Stimulated activated memory B cell treated with anti-CD40 and anti-IgM and Interleukin-4, amounts not matched to agents 10 μg/mL and 1 μg/mL and 100 μg/mL, for 72 hours (primary cell): ENCODE measurements at regions not wholly inside any gene's neighbourhood (a gene's known extent, or its start where the extent isn't known, plus 50 kb on each side); places are given as distances from the start of the nearest gene placed in this dataset.

Source experiments
- ATAC-seq: fragments of 150-1000 bp; cut with Tn5 transposase; 2 replicates; pipeline ENCODE4 v1.10.0; 2021
- H3K27ac Mint-ChIP-seq: one replicate; pipeline ENCODE4 v1.8.0; 2022; ENCODE audit warnings: mild to moderate bottlenecking, mixed read lengths
- H3K27me3 Mint-ChIP-seq: one replicate; pipeline ENCODE4 v1.8.0; 2022; ENCODE audit warnings: mixed read lengths
- H3K36me3 Mint-ChIP-seq: one replicate; pipeline ENCODE4 v1.8.0; 2022; ENCODE audit warnings: mixed read lengths
- H3K4me1 Mint-ChIP-seq: one replicate; pipeline ENCODE4 v1.8.0; 2022; ENCODE audit warnings: mixed read lengths
- H3K4me3 Mint-ChIP-seq: one replicate; pipeline ENCODE4 v1.8.0; 2022; ENCODE audit warnings: mild to moderate bottlenecking, moderate library complexity, mixed read lengths
- H3K9me3 Mint-ChIP-seq: one replicate; pipeline ENCODE4 v1.8.0; 2022; ENCODE audit warnings: mixed read lengths

DNA sequence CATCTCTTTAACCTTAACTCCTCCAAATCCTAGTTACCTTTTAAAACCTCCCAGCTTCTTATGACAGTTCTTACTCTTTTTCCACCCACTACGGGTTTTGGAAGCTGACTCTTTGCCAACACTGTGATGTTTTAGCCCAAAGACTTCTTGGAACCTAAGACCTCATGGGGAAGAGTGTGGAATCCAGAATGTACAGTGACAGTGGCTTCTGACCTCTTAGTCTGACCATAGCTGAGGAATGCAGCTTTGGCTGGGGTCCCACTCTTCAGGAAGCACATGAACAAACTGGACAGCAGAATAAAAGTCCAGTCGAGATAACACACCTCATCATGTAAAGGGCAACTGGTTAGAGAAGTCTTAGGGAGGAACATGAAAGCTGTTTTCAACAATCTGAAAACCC, 161.1 kb upstream of the PKDCC start:
- H3K9me3 Mint-ChIP-seq: peaks cover 3% of the 10 kb centered on the region
- peaks cover 59% of the 10 kb centered on the region for H3K27me3 Mint-ChIP-seq
- no peak for ATAC-seq
- H3K36me3 Mint-ChIP-seq: no peaks in the 10 kb centered on the region
- H3K4me1 Mint-ChIP-seq: no peaks in the 10 kb centered on the region
- H3K4me3 Mint-ChIP-seq: no peak overlapping the region
- H3K27ac Mint-ChIP-seq: no peak overlapping the region

DNA sequence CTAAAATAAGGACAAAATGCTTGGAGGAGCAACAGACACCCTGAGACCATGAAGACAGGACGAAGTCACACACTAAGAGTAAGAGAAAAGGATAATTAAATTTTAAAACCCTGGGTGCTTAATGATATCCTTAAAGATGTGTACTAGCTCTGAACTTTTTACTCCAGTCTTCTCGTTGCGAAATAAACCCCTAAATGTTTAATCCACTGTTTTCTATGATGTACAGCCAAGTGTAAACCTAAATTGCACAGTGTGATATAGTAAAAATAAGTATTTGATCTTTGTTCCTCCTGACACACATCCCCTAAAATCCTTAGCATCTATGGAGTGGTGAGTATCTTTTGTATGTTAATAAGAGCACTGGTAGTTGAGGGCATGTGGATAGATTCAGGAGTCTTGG, 157.5 kb upstream of the PKDCC start:
- peaks cover 3% of the 10 kb centered on the region for H3K9me3 Mint-ChIP-seq
- peaks cover 62% of the 10 kb centered on the region for H3K27me3 Mint-ChIP-seq
- H3K27ac Mint-ChIP-seq: no peak overlapping the region
- H3K36me3 Mint-ChIP-seq: no peaks in the 10 kb centered on the region
- ATAC-seq: no peak
- no peak overlapping the region for H3K4me3 Mint-ChIP-seq
- no peaks in the 10 kb centered on the region for H3K4me1 Mint-ChIP-seq

DNA sequence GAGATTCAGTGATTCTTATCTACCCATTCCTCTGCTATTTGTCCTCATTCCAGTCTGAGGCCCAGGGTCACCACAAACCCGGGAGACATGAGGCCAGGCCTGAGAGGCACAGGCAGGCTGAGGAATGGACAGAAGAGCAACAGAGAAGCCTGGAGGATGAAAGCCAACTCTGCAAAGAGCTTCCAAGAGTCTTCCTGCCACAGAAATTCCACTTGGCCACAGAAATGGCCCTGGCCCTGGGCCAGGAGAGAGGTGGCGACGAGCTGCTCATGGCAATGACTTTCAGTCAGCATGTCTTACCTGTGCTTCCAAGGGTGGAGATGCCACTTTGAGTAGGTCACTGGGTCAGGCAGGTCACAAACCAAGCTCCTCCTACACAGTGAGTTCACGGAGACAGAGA, 155.3 kb upstream of the PKDCC start:
- Mint-ChIP-seq H3K27me3 (peaks cover 57% of the 10 kb centered on the region), H3K9me3 (peaks cover 3% of the 10 kb centered on the region), H3K27ac (no peak overlapping the region), H3K4me1 (no peaks in the 10 kb centered on the region), H3K4me3 (no peak overlapping the region), H3K36me3 (no peaks in the 10 kb centered on the region)
- no peak for ATAC-seq

DNA sequence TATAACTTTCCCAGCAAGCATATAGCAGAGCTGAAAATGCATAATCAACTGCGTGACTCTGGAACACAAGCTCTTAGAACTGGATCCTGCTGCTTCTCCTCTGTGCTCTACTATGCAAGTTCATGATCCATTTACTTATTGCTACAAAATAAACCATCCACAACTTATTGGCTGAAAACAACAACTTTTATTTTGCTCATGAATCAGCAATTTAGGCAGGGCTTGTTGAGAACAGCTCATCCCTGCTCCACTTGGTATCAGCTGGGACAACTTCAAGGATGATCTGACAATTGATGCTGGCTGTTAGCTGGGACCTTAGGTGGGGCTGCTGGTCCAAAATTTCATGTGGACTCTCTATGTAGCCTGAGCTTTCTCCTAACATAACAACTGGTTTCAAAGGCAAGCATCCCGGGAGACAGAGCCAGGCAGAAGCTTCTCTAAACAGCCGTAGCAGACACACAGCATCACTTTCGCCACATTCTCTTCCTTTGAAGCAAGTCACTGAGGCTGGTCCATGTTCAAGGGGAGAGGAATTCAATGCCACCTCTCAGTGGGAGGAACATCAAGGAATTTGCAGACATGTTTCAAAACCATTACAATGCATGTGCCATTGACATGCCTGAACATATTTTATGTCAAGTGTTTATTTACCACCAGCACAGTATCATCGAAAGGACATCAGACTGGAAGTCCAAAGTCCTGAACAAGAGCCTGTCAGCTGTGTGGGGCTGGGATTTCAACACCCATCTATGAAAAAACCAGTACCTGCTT, 153.1 kb upstream of the PKDCC start:
- H3K36me3 Mint-ChIP-seq: no peaks in the 10 kb centered on the region
- no peak overlapping the region for H3K4me3 Mint-ChIP-seq
- H3K9me3 Mint-ChIP-seq: no peaks in the 10 kb centered on the region
- peaks cover 44% of the 10 kb centered on the region for H3K27me3 Mint-ChIP-seq
- no peaks in the 10 kb centered on the region for H3K4me1 Mint-ChIP-seq
- ATAC-seq: no peak
- H3K27ac Mint-ChIP-seq: no peak overlapping the region

DNA sequence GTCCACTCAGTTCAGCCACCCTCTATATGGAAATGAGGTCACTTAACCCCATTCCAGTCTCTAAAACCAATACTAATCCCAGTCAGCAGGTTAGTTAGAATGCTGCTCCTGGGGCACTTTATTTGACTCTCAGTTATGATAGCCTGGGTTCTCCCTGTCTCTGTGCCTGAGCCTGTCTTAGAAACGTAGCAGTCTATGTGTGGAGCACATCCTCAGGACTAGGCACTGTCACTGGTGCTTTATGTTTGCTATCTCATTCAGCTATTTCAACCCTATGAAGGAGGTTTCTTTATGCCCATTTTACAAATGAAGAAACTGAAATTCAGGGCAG, 152.5 kb upstream of the PKDCC start:
- peaks cover 44% of the 10 kb centered on the region for H3K27me3 Mint-ChIP-seq
- H3K4me1 Mint-ChIP-seq: no peaks in the 10 kb centered on the region
- no peaks in the 10 kb centered on the region for H3K36me3 Mint-ChIP-seq
- no peak overlapping the region for H3K27ac Mint-ChIP-seq
- no peak for ATAC-seq
- H3K4me3 Mint-ChIP-seq: no peak overlapping the region
- no peaks in the 10 kb centered on the region for H3K9me3 Mint-ChIP-seq

DNA sequence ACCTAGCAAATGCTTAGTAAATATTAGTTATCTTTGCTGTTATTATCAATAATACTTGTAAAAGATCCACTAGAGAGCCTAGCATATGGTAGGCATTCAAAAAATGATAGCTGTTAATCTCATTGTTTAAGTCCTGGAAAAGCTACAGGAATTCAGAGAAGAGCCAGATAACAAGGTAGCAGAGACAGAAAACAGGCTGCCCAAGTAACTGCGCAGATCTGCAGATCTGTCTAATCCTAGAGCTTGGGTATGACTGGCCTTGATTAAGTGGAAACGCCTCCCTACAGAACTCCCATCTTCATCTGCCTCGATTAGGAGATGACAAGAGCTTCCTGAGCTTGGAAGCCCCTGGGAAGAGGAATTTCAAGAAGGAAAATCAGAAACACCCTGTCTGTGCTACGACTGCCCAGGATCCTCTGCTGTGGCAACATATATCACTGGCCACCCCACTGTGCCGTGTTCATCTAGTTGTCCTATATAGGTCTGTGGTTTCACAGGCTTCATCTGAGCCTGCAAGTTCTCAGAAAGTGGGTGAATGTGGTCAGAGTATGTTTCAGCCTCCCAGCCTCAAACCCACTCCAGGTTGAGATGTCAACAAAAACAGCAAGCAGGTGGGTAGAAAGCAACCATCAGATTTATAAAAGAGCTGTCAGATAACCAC, 151.5 kb upstream of the PKDCC start:
- Mint-ChIP-seq H3K27ac (no peak overlapping the region), H3K9me3 (no peaks in the 10 kb centered on the region), H3K27me3 (peaks cover 34% of the 10 kb centered on the region), H3K36me3 (no peaks in the 10 kb centered on the region), H3K4me1 (no peaks in the 10 kb centered on the region), H3K4me3 (no peak overlapping the region)
- ATAC-seq: peak; percentile 42

DNA sequence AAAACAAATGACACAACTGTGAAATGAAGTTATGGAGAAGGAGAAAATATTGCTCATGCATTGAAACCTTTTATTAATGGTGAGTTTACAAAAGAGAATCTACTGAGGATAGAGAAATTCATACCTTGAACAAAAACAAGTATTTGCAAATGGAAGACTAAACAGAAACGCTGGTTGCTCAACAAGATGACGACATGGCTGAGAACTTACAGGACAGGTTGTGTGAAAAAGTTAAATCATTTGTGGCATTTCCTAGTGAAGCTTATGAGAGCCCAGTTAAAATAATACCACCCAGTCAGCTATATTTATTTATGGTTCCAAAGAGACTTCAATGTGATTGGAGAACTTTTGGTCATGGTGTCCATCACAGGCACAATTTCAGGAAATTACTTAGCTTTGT, 148.6 kb upstream of the PKDCC start:
- H3K4me3 Mint-ChIP-seq: no peak overlapping the region
- H3K27me3 Mint-ChIP-seq: peaks cover 12% of the 10 kb centered on the region
- ATAC-seq: no peak
- H3K4me1 Mint-ChIP-seq: no peaks in the 10 kb centered on the region
- no peaks in the 10 kb centered on the region for H3K36me3 Mint-ChIP-seq
- no peaks in the 10 kb centered on the region for H3K9me3 Mint-ChIP-seq
- no peak overlapping the region for H3K27ac Mint-ChIP-seq

DNA sequence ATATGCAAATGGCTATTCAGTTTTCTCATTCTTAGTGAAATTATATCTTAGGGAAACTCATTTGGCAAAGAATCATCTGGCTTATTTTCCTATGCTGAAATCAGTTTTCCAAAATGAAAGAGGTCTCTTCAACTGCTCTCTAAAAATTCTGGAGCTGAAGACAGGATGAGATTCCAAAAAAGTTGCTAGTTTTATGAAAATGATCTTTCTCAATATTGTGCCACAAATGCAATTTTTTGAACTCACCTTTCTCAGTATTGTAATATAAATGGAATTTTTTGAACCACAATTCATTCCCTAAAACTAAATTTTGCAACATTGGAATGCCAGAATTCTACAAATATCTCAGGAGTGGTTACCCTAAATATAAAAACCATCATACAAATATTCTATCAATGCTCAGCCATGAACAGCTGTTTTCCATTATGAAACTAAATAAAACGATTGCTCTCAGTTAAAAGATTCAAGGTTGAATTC, 147.7 kb upstream of the PKDCC start:
- Mint-ChIP-seq H3K27me3 (peaks cover 12% of the 10 kb centered on the region), H3K27ac (no peak overlapping the region), H3K36me3 (no peaks in the 10 kb centered on the region), H3K9me3 (no peaks in the 10 kb centered on the region), H3K4me1 (no peaks in the 10 kb centered on the region), H3K4me3 (no peak overlapping the region)
- no peak for ATAC-seq

DNA sequence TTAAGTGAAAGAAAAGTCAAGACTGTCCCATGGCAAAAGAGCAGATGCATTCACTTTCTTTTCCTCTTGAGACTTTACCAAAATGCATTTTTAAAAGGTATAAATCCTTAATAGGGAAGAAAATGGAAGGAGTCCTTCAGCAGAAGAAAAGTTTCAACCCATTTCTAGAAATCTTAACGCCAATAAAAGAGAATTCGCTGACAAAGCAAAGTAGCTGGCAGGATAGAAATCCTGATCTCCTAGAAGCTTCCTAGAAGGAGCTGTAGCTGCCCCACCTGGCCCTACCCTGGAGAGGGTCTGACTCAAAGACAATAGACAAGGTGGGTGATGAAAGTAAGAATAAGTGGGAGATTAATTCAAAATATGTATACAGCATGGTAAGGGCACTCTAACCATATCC, 144.9 kb upstream of the PKDCC start:
- Mint-ChIP-seq H3K4me1 (no peaks in the 10 kb centered on the region), H3K27me3 (peaks cover 21% of the 10 kb centered on the region), H3K27ac (no peak overlapping the region), H3K4me3 (no peak overlapping the region), H3K36me3 (no peaks in the 10 kb centered on the region), H3K9me3 (no peaks in the 10 kb centered on the region)
- no peak for ATAC-seq

DNA sequence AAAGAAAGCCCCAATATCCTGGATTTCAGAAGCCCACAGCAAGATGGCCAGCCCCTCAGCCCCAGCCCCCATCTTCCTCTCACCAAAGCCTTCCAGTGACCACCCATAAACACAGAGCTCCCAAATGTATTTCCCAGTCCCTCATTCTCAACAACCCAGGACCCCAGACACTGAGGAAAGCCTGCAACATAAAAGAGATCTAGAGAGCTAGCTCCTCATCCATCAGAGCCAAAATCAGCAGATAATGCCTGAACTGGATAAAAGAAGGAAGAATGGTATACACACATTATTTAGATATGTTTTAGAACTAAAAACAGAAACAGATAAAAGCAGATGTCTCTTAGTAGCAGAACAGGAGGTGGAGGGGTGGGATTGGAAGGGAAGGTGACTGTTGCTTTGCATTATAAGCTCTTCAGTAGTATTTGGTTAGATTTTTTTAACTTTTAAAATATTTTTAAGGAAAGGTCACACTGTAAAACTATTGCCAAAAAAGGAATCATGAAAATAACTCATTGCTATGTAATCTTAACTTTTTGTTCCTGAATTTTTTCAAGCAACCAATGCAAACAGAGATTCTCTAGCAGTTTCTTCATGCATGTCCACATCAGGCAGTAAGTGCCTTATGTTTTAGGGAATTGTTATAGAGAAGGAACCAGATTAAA, 144.2 kb upstream of the PKDCC start:
- Mint-ChIP-seq H3K36me3 (no peaks in the 10 kb centered on the region), H3K27me3 (peaks cover 21% of the 10 kb centered on the region)

DNA sequence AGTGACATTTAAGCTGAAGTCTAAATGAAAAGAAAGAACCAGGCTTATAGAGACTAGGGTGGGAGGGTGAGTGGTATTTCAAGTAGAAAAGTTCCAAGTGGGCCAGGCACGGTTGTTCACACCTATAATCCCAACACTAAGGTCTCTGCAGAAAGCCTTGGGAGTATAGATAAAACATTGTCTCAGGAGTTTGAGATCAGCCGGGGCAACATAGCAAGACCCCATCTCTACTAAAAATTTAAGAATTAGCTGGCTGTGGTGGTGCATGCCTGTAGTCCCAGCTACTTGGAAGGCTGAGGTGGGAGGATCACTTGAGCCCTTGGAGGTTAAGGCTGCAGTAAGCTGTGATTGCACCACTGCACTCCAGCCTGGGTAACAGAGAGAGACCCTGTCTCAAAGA, 143.4 kb upstream of the PKDCC start:
- no peaks in the 10 kb centered on the region for H3K4me1 Mint-ChIP-seq
- ATAC-seq: no peak
- H3K4me3 Mint-ChIP-seq: no peak overlapping the region
- H3K27ac Mint-ChIP-seq: no peak overlapping the region
- no peaks in the 10 kb centered on the region for H3K9me3 Mint-ChIP-seq
- H3K36me3 Mint-ChIP-seq: no peaks in the 10 kb centered on the region
- H3K27me3 Mint-ChIP-seq: peaks cover 21% of the 10 kb centered on the region

More for the DNA sequence above, 144.2 kb upstream of the PKDCC start:
- Mint-ChIP-seq H3K4me3 (no peak overlapping the region), H3K9me3 (no peaks in the 10 kb centered on the region), H3K4me1 (no peaks in the 10 kb centered on the region), H3K27ac (no peak overlapping the region)
- no peak for ATAC-seq

DNA sequence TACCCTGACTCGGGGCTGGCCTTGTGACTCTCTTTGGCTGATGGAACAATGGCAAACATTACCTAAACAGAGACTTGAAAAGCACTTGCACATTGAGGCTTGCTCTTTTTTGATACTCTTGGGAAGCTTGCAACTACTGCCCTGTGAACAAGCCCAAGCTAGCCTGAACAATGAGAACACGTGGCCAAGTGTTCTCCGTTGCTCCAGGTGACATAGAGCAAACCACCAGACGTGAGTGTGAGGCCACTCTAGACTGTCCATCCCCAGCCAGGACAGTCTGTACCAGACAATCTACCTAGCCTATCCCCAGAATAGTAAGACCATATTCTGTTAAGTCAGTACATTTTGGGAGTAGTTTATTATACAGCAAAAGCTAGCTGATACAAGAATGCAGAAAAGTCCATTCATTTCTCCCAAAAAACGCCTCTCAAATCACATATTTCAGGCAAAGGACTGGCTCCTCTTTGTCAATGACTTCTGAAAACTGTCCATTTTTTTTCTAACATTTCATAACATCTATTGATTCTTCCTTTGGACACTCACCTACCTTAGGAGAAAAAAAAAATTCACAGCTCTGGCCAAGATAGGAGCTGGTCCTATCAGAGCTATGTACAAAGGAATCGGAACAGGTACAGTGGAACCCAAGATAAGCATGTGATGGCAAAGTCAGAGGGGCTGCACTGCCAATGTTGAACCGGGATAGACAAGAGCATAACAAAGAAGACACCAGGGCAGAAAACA, 142.1 kb upstream of the PKDCC start:
- Mint-ChIP-seq H3K27ac (no peak overlapping the region), H3K27me3 (peaks cover 21% of the 10 kb centered on the region), H3K4me1 (no peaks in the 10 kb centered on the region), H3K9me3 (no peaks in the 10 kb centered on the region), H3K36me3 (no peaks in the 10 kb centered on the region), H3K4me3 (no peak overlapping the region)
- ATAC-seq: peak; percentile 34

DNA sequence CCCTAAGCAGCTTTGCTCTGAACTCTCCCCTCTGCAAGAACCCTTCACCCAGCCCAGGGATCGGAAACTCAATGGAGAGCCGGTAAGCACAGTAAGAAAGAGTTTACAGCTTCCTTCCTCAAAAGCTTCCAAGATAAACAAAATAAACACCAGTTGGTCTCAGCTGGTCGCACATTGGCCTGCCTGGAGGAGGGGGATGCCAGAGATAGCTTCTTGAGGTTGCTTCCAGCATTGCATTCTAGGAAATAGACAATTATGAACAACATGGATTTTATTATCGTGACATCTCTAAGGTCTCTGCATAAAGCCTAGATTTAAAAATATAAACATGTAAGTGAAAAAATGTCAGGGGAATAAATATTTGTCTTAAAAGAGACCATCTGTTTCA, 141.5 kb upstream of the PKDCC start:
- no peaks in the 10 kb centered on the region for H3K4me1 Mint-ChIP-seq
- H3K36me3 Mint-ChIP-seq: no peaks in the 10 kb centered on the region
- no peaks in the 10 kb centered on the region for H3K9me3 Mint-ChIP-seq
- ATAC-seq: no peak
- peaks cover 21% of the 10 kb centered on the region for H3K27me3 Mint-ChIP-seq
- H3K4me3 Mint-ChIP-seq: no peak overlapping the region
- no peak overlapping the region for H3K27ac Mint-ChIP-seq

DNA sequence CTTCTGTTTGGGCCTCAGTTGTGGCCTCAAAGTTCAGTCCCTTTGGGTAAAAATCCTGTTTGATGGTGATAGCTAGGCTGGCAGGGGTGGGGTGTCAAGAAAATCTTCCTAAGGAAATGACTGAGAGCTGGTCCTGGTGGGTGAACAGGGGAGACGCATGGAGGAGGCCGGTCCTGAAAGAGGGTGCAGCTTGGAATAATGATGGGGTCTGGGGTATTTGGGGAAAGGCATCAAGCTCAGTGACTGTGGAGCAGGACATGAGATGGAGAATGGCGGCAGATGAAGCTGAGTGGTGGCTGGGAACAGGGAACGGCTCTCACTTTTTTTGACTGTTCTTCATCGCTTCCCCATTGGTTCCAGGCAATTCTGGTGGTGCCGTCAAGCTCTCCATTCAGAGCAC, 140.7 kb upstream of the PKDCC start:
- Mint-ChIP-seq H3K27ac (no peak overlapping the region), H3K27me3 (peaks cover 21% of the 10 kb centered on the region), H3K4me1 (no peaks in the 10 kb centered on the region), H3K4me3 (no peak overlapping the region), H3K36me3 (no peaks in the 10 kb centered on the region), H3K9me3 (no peaks in the 10 kb centered on the region)
- ATAC-seq: no peak

DNA sequence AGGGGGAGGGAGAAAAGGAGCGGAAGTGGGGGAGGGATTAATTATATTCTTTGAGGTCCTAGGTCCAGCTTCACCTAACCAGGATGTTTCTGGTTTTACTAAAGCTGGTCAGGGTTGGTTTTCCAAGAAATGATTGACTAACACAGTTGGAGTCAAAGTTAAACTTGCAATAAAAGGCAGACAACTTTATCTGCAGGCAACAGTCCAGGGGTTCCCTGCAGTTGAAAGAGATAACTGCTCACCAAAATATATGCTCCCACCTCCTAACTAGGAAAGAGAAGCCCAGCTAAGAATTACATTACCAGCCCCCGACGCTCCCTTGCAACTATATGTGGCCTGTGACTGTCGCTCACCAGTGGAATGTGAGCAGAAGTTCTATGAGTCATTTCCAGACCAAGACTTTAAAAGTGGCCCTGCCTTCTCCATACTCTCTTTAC, 140.0 kb upstream of the PKDCC start:
- no peaks in the 10 kb centered on the region for H3K4me1 Mint-ChIP-seq
- no peaks in the 10 kb centered on the region for H3K9me3 Mint-ChIP-seq
- no peak for ATAC-seq
- no peak overlapping the region for H3K4me3 Mint-ChIP-seq
- H3K27ac Mint-ChIP-seq: no peak overlapping the region
- no peaks in the 10 kb centered on the region for H3K36me3 Mint-ChIP-seq
- peaks cover 21% of the 10 kb centered on the region for H3K27me3 Mint-ChIP-seq
